Skeletal muscle tissue (tissue), 3 donors: ENCODE measurements at regions not wholly inside any gene's neighbourhood (a gene's known extent, or its start where the extent isn't known, plus 50 kb on each side); places are given as distances from the start of the nearest gene placed in this dataset.
A peak's percentile ranks its signal among the peaks of the same experiment; 100 is the strongest.
"Not testable (repeated sequence)": the region's sequence is repeated elsewhere in the genome, so short reads cannot be mapped to it uniquely, and the experiment has no call there.

ENCODE experiments used
- H3K27ac ChIP-seq: one replicate; pipeline ENCODE4 v1.7.0; 2013; ENCODE audit warnings: mild to moderate bottlenecking, low read depth, low read length, inconsistent platforms
- H3K27me3 ChIP-seq, 3 donors: one replicate each; pipeline ENCODE4 v1.7.0; 2013; ENCODE audit warnings: low read length in 3 of 3; ENCODE audit not compliant: control insufficient read depth in 3 of 3, insufficient read depth in 3 of 3
- H3K36me3 ChIP-seq, 3 donors: one replicate each; pipeline ENCODE4 v1.7.0; 2013; ENCODE audit warnings: low read length in 3 of 3; ENCODE audit not compliant: control insufficient read depth in 3 of 3, insufficient read depth in 3 of 3
- H3K4me1 ChIP-seq, 3 donors: one replicate each; pipeline ENCODE4 v1.7.0; 2013; ENCODE audit warnings: low read length in 3 of 3, mild to moderate bottlenecking in 3 of 3; ENCODE audit not compliant: control insufficient read depth in 3 of 3, insufficient read depth in 3 of 3
- H3K4me3 ChIP-seq, 3 donors: one replicate each; pipeline ENCODE4 v1.7.0; 2013; ENCODE audit warnings: low read length in 3 of 3
- H3K9ac ChIP-seq, 3 donors: one replicate each; pipeline ENCODE4 v1.7.0; 2013; ENCODE audit warnings: low read length in 3 of 3, mild to moderate bottlenecking in 3 of 3, moderate library complexity in 2 of 3, low read depth in 1 of 3
- H3K9me3 ChIP-seq, 3 donors: one replicate each; pipeline ENCODE4 v1.7.0; 2013; ENCODE audit warnings: low read length in 3 of 3; ENCODE audit not compliant: control insufficient read depth in 3 of 3
- donor health status: Osteomylitis.

DNA sequence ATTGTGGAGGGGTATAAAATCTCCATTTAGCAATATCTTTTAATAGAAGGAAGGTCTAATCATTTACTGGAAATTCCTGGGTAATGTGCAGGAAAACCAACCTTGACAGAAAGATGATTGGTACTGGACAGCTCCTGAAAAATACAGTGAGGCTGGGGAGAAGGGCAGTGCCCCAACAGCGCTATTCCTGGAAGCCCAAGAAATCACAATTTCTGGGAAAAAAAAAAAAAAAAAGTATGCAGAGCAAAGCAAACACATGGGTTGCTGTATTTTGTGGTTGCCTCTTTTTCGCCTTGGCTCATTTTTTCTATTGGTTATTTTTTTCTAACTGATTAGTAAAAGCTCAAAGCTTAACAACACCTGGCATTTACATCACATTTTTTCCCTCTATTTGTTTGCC, 249.7 kb downstream of the ENC1 start:
- Histone ChIP-seq H3K9me3 (no peaks in the 10 kb centered on the region), H3K36me3 (no peaks in the 10 kb centered on the region), H3K4me3 (no peak overlapping the region), H3K4me1 (peaks cover 0 to 4% (median 0%) of the 10 kb centered on the region in 3 donors), H3K9ac (no peak overlapping the region), H3K27ac (no peak overlapping the region), H3K27me3 (no peaks in the 10 kb centered on the region)

DNA sequence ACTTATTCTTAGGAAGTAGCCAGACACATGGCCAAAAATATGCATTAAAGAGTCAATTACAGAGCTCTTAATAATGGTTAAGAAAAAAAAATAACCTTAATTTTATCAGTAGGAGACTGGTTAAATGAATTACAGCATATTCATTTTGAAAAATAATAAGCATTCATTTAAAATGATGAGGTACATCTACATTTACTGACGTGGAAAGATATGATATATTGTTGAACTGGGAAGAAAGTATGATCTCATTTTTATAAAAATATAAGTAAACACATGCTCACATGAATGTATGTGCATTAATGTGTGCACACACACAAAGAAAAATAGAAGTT, 250.3 kb downstream of the ENC1 start:
- no peaks in the 10 kb centered on the region for H3K27me3 ChIP-seq
- H3K4me1 ChIP-seq = peaks cover 0 to 4% (median 0%) of the 10 kb centered on the region in 3 donors
- H3K4me3 ChIP-seq = no peak overlapping the region
- no peaks in the 10 kb centered on the region for H3K9me3 ChIP-seq
- H3K9ac ChIP-seq = no peak overlapping the region
- no peak overlapping the region for H3K27ac ChIP-seq
- no peaks in the 10 kb centered on the region for H3K36me3 ChIP-seq

DNA sequence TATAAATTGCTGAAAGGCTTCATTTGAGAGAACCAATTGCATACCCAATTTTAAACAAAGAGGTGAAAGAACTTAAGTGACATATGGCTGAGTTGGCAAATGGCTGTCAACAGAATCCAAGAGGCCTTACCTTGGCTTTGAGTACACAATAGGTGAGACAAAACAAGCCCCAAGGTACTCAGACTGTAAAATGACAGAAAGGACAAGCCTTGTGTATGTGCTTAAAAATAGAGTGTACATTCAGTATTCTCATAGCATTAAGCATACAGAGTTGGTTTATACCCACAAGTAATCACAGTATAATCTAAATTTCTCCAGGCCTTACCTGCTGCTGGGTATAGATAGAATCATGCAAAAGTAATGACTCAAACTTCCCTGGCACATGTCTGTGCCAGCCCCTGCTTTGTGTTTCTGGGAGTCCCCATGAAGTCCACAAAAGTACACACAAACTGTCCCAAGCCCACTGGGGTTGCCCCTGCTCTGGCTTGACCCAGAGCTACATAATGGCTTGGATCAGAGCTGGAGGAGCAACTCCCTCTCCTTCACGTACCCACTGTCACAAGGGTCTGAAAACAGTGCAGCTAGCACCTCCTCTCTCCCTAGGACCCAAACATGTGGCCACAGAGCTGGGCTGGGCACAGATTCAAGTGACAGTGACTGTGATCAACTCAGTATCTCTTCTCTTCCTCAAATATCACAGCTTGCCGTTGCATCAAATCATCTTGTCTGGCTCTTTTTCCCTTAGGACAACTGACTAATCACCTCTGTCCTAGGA, 250.8 kb downstream of the ENC1 start:
- H3K4me3 ChIP-seq = no peak overlapping the region
- peaks cover 0 to 8% (median 3%) of the 10 kb centered on the region in 3 donors for H3K4me1 ChIP-seq
- no peak overlapping the region for H3K9ac ChIP-seq
- H3K27me3 ChIP-seq = no peaks in the 10 kb centered on the region
- no peaks in the 10 kb centered on the region for H3K9me3 ChIP-seq
- no peaks in the 10 kb centered on the region for H3K36me3 ChIP-seq
- H3K27ac ChIP-seq = no peak overlapping the region

DNA sequence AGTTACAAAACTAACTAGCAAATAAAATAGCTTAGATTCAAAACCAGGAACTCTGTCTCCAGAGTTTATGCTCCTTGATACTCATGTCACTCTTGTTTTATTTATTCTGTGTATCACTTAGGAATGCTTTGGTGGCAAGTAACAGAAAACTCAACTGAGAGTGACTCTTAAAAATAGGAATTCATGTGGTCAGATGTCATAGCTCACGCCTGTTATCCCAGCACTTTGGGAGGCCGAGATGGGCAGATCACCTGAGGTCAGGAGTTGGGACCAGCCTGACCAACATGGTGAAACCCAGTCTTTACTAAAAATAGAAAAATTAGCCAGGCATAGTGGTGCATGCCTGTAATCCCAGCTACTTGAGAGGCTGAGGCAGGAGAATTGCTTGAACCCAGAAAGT, 252.1 kb downstream of the ENC1 start:
- not testable (repeated sequence) for H3K27ac ChIP-seq, H3K9ac ChIP-seq, H3K36me3 ChIP-seq, H3K9me3 ChIP-seq, H3K4me3 ChIP-seq, H3K27me3 ChIP-seq
- peaks cover 12 to 19% (median 16%) of the 10 kb centered on the region in 3 donors for H3K4me1 ChIP-seq

DNA sequence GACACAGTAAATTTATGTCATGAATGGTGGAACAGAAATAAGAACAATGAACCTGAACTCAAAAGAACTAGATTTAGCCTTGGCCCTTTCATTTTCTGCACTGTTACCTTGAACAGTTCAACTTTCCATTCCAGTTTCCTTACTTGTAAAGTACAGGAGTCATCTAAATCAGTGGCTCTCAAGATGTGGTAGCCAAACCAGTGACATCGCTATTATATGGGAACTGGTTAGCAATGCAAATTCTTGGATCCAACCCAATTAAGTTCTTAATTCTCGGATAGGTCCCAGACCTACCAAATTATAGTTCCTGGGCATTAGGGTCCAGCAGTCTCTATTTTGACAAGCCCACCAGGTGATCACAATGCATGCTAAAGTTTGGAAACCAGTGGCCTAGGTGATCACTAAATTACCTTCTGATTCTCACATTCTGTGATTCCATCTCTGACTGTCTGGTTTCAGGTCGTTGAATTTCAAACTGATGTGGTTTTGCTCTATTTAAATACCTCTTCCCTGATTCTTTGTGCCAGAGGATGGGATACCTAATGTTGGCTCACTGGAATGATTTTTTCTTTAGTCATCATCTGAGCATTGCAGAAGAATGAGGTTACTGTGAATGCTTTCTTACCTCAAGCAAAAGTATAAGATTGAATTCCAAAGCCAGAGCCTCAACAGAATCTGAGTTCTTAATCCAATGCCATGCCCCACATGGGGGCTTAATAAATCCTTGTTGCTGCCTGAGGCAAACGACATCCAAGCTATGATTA, 253.8 kb downstream of the ENC1 start:
- Histone ChIP-seq H3K27ac (no peak overlapping the region), H3K9ac (no peak overlapping the region), H3K27me3 (no peaks in the 10 kb centered on the region), H3K4me1 (peaks cover 24 to 32% (median 27%) of the 10 kb centered on the region in 3 donors), H3K36me3 (no peaks in the 10 kb centered on the region), H3K4me3 (no peak overlapping the region), H3K9me3 (no peaks in the 10 kb centered on the region)

DNA sequence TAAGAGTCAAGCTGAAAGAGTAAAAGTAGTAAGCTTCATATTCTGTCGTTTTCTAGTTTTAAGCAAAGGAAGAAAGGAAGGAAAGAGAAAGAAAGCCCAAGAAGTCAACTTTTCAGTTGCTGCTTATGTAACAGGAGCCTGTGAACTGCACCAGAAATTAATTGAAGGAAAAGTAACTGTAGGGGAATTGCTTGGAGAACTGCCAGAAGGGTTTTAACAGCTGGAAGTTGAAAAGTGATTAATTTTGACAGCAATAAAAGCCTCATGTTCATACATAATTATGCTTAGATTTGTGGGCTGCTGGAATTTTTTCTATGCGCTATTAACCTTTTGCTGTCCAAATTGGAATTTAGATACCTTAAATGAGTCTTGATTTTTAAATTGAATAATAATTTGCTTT, 255.7 kb downstream of the ENC1 start:
- H3K27me3 ChIP-seq = no peaks in the 10 kb centered on the region
- peaks cover 27 to 31% (median 30%) of the 10 kb centered on the region in 3 donors for H3K4me1 ChIP-seq
- no peak overlapping the region for H3K9ac ChIP-seq
- no peaks in the 10 kb centered on the region for H3K9me3 ChIP-seq
- H3K36me3 ChIP-seq = no peaks in the 10 kb centered on the region
- H3K27ac ChIP-seq = no peak overlapping the region
- no peak overlapping the region for H3K4me3 ChIP-seq

DNA sequence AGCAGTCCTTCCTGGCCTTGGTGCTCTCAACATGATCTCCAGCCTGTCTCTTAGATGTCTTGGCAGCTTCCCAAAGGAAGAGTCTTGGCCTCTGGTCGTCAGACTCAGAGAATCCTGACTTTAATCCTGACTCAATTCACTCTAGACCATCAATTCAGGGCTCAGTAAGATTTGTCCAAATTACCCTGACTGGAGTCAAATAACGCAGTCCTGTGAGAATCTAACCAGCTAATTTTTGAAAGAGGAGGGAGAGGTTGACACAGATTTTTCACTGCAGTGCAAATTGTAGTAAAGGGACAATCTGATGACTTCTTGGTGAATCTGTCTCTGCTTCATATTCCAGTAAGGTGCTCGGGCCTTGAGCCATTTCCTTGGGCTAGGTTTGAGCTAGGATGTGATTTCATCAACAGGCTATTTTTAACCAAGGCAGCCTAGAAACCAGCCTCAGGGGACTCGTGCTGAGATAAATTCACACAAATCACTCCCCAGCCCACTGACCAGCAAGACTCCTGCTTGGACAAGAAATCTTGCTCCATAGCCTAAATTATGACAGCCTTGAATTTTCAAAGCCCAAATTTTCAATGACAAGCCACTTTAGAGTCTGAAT, 257.4 kb downstream of the ENC1 start:
- Histone ChIP-seq H3K4me3 (no peak overlapping the region), H3K4me1 (peaks cover 37 to 40% (median 38%) of the 10 kb centered on the region in 3 donors), H3K9me3 (no peaks in the 10 kb centered on the region), H3K9ac (no peak overlapping the region), H3K27ac (peak overlapping the region; percentile 62), H3K27me3 (no peaks in the 10 kb centered on the region), H3K36me3 (no peaks in the 10 kb centered on the region)

DNA sequence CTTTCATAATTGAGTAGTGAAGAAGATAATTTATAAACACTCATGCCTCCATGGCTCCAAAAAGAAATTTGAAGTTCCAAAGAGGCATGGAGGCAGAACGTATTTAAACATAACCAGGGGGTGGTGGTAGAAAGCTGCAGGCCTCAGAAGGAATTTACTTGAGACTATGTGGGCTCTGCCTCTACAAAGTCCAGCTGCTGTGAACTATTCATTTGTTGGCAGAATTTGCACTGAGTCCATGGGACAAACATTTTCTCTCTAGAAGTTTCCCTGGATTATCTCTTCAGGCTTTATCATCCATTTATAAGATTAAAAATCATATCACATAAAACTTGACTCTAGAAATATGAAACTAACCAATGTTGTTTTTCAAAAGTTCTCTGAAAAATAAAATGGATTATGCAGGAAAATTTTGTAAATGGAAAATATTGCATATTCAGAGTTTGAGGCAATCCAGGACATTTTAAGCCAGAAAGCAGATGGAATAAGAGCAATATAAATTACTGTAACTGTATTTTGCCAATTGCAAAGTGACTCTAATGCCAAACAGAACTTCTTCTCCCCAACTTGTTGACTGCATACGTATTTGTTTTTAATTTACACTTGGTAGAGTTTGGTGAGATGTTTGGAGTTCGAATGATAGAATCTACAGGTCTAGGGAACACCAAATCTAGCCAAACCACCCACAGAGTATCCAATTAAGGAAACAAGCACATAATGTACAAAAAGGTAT, 258.2 kb downstream of the ENC1 start:
- no peaks in the 10 kb centered on the region for H3K9me3 ChIP-seq
- H3K9ac ChIP-seq = no peak overlapping the region
- H3K4me1 ChIP-seq = peaks cover 38 to 41% (median 40%) of the 10 kb centered on the region in 3 donors
- peak overlapping the region; percentile 62 for H3K27ac ChIP-seq
- no peaks in the 10 kb centered on the region for H3K36me3 ChIP-seq
- no peaks in the 10 kb centered on the region for H3K27me3 ChIP-seq
- no peak overlapping the region for H3K4me3 ChIP-seq

DNA sequence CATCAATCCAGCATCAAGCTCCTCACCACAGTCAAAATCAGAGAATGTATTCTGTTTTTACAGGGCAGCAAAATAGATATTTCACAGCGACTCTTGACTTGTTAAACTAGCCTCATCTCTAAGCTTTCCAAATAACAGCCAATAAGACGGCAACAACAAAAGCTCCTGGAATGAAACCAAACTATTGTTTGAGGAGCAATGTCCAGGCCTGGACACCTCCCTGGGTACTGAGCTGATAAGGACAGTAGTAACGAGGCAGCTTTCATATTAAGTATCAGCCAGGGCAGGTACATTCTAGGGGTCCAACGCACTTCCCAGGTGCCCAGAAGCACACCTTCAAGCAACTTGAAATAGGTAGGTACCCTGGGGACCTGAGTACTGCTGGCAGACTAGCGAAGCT, 260.3 kb downstream of the ENC1 start:
- H3K27me3 ChIP-seq = no peaks in the 10 kb centered on the region
- H3K4me3 ChIP-seq = no peak overlapping the region
- H3K27ac ChIP-seq = no peak overlapping the region
- no peaks in the 10 kb centered on the region for H3K36me3 ChIP-seq
- peaks cover 38 to 41% (median 40%) of the 10 kb centered on the region in 3 donors for H3K4me1 ChIP-seq
- H3K9me3 ChIP-seq = no peaks in the 10 kb centered on the region
- no peak overlapping the region for H3K9ac ChIP-seq
